PC-9 (cell line): ENCODE measurements at regions not wholly inside any gene's neighbourhood (a gene's known extent, or its start where the extent isn't known, plus 50 kb on each side); places are given as distances from the start of the nearest gene placed in this dataset.
"Not testable (repeated sequence)": the region's sequence is repeated elsewhere in the genome, so short reads cannot be mapped to it uniquely, and the experiment has no call there.

Experiments used
- BruUV-seq: library from RNA; stranded (reverse); fragments of 400-500 nt; replicated peaks from 2 replicates; lab custom pipeline; 2021; lab: Mats Ljungman, UMichigan
- CTCF ChIA-PET: fragments of 300-600 bp; sonication (Branson Sonifier 250); formaldehyde crosslinking; loops from one replicate; lab custom pipeline; 2022; ENCODE audit warnings: antibody characterized with exemption; lab: Charles Lee
- POLR2A ChIA-PET: fragments of 300-600 bp; sonication (Branson Sonifier 250); formaldehyde crosslinking; loops from one replicate; lab custom pipeline; 2022; ENCODE audit warnings: antibody characterized with exemption; ENCODE audit not compliant: unreplicated experiment; lab: Charles Lee
- DNase-seq, 2 experiments: peaks; one replicate each; pipeline versions ENCODE4 v3.0.0 to v3.0.0-alpha.2; 2015 to 2022; ENCODE audit warnings: mixed read lengths in 1 of 2
- H2AFZ ChIP-seq: fragments of 200-600 bp; sonication (generic); 2 replicates; pipeline ENCODE4 v1.8.1; 2017; ENCODE audit warnings: antibody characterized with exemption
- H3F3A ChIP-seq: fragments of 200-600 bp; sonication (generic); 2 replicates; pipeline ENCODE4 v1.8.1; 2017; ENCODE audit warnings: antibody characterized with exemption, mild to moderate bottlenecking, low read depth; ENCODE audit not compliant: insufficient read depth
- H3K27ac ChIP-seq: fragments of 200-600 bp; sonication (generic); 2 replicates; pipeline ENCODE4 v1.6.1; 2016; ENCODE audit warnings: mixed run types
- H3K27me3 ChIP-seq: fragments of 200-600 bp; sonication (generic); 2 replicates; pipeline ENCODE4 v1.6.1; 2016; ENCODE audit warnings: low read depth, mixed run types; ENCODE audit not compliant: insufficient read depth
- H3K36me3 ChIP-seq: fragments of 200-600 bp; sonication (generic); 2 replicates; pipeline ENCODE4 v1.6.1; 2016; ENCODE audit warnings: low read depth, mixed run types
- H3K4me1 ChIP-seq: fragments of 200-600 bp; sonication (generic); replicated peaks from 2 replicates; pipeline ENCODE4 v1.6.1; 2016; ENCODE audit warnings: mixed run types; ENCODE audit not compliant: insufficient read depth
- H3K4me2 ChIP-seq: fragments of 200-600 bp; sonication (generic); 2 replicates; pipeline ENCODE4 v1.6.1; 2017; ENCODE audit warnings: mixed run types
- H3K4me3 ChIP-seq: fragments of 200-600 bp; sonication (generic); 2 replicates; pipeline ENCODE4 v1.6.1; 2016; ENCODE audit warnings: mixed run types
- H3K79me2 ChIP-seq: fragments of 200-600 bp; sonication (generic); 2 replicates; pipeline ENCODE4 v1.6.1; 2017; ENCODE audit warnings: low read depth, mixed run types
- H3K9me2 ChIP-seq: fragments of 200-600 bp; sonication (generic); 2 replicates; pipeline ENCODE4 v1.8.1; 2017; ENCODE audit warnings: mild to moderate bottlenecking; ENCODE audit not compliant: insufficient read depth
- H3K9me3 ChIP-seq: fragments of 200-600 bp; sonication (generic); 2 replicates; pipeline ENCODE4 v1.8.1; 2016; ENCODE audit warnings: low read depth; ENCODE audit not compliant: insufficient read depth
- H4K20me1 ChIP-seq: fragments of 200-600 bp; sonication (generic); 2 replicates; pipeline ENCODE4 v1.8.1; 2017; ENCODE audit not compliant: insufficient read depth
- EZH2 ChIP-seq: fragments of 200-600 bp; sonication (generic); IDR thresholded peaks from 2 replicates; pipeline ENCODE4 v1.8.0; 2017; ENCODE audit warnings: antibody characterized with exemption, low read depth
- intact Hi-C: fragments of 100-400 bp; cut with micrococcal nuclease; formaldehyde crosslinking; loops from one replicate; pipeline ENCODE4 v1.10.0; 2022; ENCODE audit not compliant: unreplicated experiment
- TF ChIP-seq, protein P1 (sequence below): fragments of 200-600 bp; sonication (generic); conservative IDR thresholded peaks from 2 replicates; pipeline ENCODE4 v1.6.1; 2017; ENCODE audit warnings: mixed run types, antibody characterized with exemption, mild to moderate bottlenecking, moderate library complexity

DNA sequence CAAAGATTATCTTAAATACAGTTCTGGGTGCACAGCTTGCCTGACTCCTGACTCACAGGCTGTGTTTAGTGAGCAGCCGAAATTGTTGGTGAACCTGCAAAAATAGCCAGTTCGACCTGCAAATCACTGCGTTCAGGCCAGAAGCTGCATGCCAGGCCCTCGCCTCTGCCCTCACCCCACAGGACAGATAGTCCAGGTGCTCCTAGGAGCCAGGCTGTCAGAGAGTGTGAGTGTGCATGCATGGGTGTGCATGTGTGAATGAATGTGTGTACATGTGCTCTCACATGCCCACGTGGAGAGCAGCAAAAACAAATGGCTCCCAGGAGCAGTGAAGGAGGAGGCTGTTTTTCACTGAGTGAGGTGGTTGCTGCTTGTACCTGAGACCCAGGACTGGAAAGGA lies 131.8 kb downstream of the ABCC12 start:
- H3K9me2 ChIP-seq: no peaks in the 10 kb centered on the region
- no peaks in the 10 kb centered on the region for H3K9me3 ChIP-seq
- no peak overlapping the region for H2AFZ ChIP-seq
- H3K79me2 ChIP-seq: no peaks in the 10 kb centered on the region
- no peaks in the 10 kb centered on the region for H3K36me3 ChIP-seq
- DNase-seq: peak in 1 of 2 experiments; percentile 27
- intact Hi-C loops: no loop called here
- H3K27me3 ChIP-seq: no peaks in the 10 kb centered on the region
- ChIA-PET CTCF (no interaction called here), POLR2A (no interaction called here)
- no peak overlapping the region for H3K27ac ChIP-seq
- no peaks in the 10 kb centered on the region for H4K20me1 ChIP-seq
- no TSS peak for BruUV-seq
- no peak overlapping the region for H3K4me3 ChIP-seq
- peaks cover 7% of the 10 kb centered on the region for H3K4me1 ChIP-seq
- no peaks in the 10 kb centered on the region for H3F3A ChIP-seq
- no peak overlapping the region for H3K4me2 ChIP-seq
- no peak for TF ChIP-seq EZH2
- TF ChIP-seq, protein P1, sequence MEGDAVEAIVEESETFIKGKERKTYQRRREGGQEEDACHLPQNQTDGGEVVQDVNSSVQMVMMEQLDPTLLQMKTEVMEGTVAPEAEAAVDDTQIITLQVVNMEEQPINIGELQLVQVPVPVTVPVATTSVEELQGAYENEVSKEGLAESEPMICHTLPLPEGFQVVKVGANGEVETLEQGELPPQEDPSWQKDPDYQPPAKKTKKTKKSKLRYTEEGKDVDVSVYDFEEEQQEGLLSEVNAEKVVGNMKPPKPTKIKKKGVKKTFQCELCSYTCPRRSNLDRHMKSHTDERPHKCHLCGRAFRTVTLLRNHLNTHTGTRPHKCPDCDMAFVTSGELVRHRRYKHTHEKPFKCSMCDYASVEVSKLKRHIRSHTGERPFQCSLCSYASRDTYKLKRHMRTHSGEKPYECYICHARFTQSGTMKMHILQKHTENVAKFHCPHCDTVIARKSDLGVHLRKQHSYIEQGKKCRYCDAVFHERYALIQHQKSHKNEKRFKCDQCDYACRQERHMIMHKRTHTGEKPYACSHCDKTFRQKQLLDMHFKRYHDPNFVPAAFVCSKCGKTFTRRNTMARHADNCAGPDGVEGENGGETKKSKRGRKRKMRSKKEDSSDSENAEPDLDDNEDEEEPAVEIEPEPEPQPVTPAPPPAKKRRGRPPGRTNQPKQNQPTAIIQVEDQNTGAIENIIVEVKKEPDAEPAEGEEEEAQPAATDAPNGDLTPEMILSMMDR: no peak

GRCh38 chr16:48022496-48022895 lies 133.3 kb downstream of the ABCC12 start:
- no peak for TF ChIP-seq EZH2
- TF ChIP-seq, protein P1: no peak
- POLR2A ChIA-PET: no interaction called here
- no peak for DNase-seq
- no TSS peak for BruUV-seq
- no peaks in the 10 kb centered on the region for H3K79me2 ChIP-seq
- no peaks in the 10 kb centered on the region for H3K9me3 ChIP-seq
- H4K20me1 ChIP-seq: no peaks in the 10 kb centered on the region
- H2AFZ ChIP-seq: no peak overlapping the region
- H3K4me1 ChIP-seq: peaks cover 7% of the 10 kb centered on the region
- H3K27ac ChIP-seq: no peak overlapping the region
- no peaks in the 10 kb centered on the region for H3K27me3 ChIP-seq
- no peaks in the 10 kb centered on the region for H3K36me3 ChIP-seq
- H3K4me3 ChIP-seq: no peak overlapping the region
- no peaks in the 10 kb centered on the region for H3K9me2 ChIP-seq
- H3K4me2 ChIP-seq: no peak overlapping the region
- CTCF ChIA-PET: no interaction called here
- H3F3A ChIP-seq: no peaks in the 10 kb centered on the region
- intact Hi-C loops: no loop called here

- intact Hi-C loops, H3F3A ChIP-seq, BruUV-seq, CTCF ChIA-PET, H4K20me1 ChIP-seq, DNase-seq, H3K79me2 ChIP-seq, H3K27me3 ChIP-seq, H3K4me2 ChIP-seq, POLR2A ChIA-PET, H3K9me2 ChIP-seq, H3K36me3 ChIP-seq, H3K9me3 ChIP-seq, H2AFZ ChIP-seq, H3K4me1 ChIP-seq, H3K27ac ChIP-seq, H3K4me3 ChIP-seq: not testable (repeated sequence)
Observed at GRCh38 chr16:48020617-48021016, 135.2 kb downstream of the ABCC12 start.
